Stimulated activated CD4-positive, alpha-beta T cell treated with anti-CD3 and anti-CD28 coated beads, Interleukin-1b, Interleukin-23, amount 100 ng/mL, for 1 hour (primary cell): ENCODE measurements at regions not wholly inside any gene's neighbourhood (a gene's known extent, or its start where the extent isn't known, plus 50 kb on each side); places are given as distances from the start of the nearest gene placed in this dataset.
"Not testable (repeated sequence)": the region's sequence is repeated elsewhere in the genome, so short reads cannot be mapped to it uniquely, and the experiment has no call there.

ENCODE experiments used
- DNase-seq, 2 donors: peaks; one replicate each; pipeline ENCODE4 v3.0.0-alpha.2; 2020; ENCODE audit warnings: low read depth in 2 of 2

- DNase-seq: no peak
Measured at GRCh38 chr5:96483878-96484277, 50.8 kb upstream of the PCSK1 start.

GRCh38 chr5:96487859-96488258 is 54.8 kb upstream of the PCSK1 start:
- DNase-seq: no peak

GRCh38 chr5:96489532-96489931 is 56.5 kb upstream of the PCSK1 start:
- no peak for DNase-seq

- DNase-seq: no peak
Measured at GRCh38 chr5:96492459-96493047, 59.5 kb upstream of the PCSK1 start.

- no peak for DNase-seq
Measured at GRCh38 chr5:96493219-96493790, 60.3 kb upstream of the PCSK1 start.

GRCh38 chr5:96495412-96495811 is 62.4 kb upstream of the PCSK1 start:
- DNase-seq: not testable (repeated sequence)

GRCh38 chr5:96497027-96497426 is 64.0 kb upstream of the PCSK1 start:
- DNase-seq: not testable (repeated sequence)

GRCh38 chr5:96499753-96500345 is 66.8 kb upstream of the PCSK1 start:
- no peak for DNase-seq

GRCh38 chr5:96501991-96502646 is 69.1 kb upstream of the PCSK1 start:
- DNase-seq: no peak

- no peak for DNase-seq
Measured at GRCh38 chr5:96503501-96504236, 70.6 kb upstream of the PCSK1 start.

- DNase-seq: no peak
Measured at GRCh38 chr5:96506376-96506775, 73.3 kb upstream of the PCSK1 start.

- DNase-seq: no peak
Measured at GRCh38 chr5:96506866-96507527, 73.9 kb upstream of the PCSK1 start.

- no peak for DNase-seq
Measured at GRCh38 chr5:96509316-96509715, 76.3 kb upstream of the PCSK1 start.

GRCh38 chr5:96509721-96510350 is 76.8 kb upstream of the PCSK1 start:
- no peak for DNase-seq

- no peak for DNase-seq
Measured at GRCh38 chr5:96516631-96517071, 83.6 kb upstream of the PCSK1 start.

- no peak for DNase-seq
Measured at GRCh38 chr5:96517295-96517694, 84.2 kb upstream of the PCSK1 start.

- DNase-seq: no peak
Measured at GRCh38 chr5:96520345-96520744, 87.3 kb upstream of the PCSK1 start.

- no peak for DNase-seq
Measured at GRCh38 chr5:96522635-96523355, 89.7 kb upstream of the PCSK1 start.

- DNase-seq: no peak
Measured at GRCh38 chr5:96527768-96528661, 95.0 kb upstream of the PCSK1 start.
